ENCODE measurements at regions not wholly inside any gene's neighbourhood (a gene's known extent, or its start where the extent isn't known, plus 50 kb on each side); places are given as distances from the start of the nearest gene placed in this dataset.
"Not testable (repeated sequence)": the region's sequence is repeated elsewhere in the genome, so short reads cannot be mapped to it uniquely, and the experiment has no call there.

DNA sequence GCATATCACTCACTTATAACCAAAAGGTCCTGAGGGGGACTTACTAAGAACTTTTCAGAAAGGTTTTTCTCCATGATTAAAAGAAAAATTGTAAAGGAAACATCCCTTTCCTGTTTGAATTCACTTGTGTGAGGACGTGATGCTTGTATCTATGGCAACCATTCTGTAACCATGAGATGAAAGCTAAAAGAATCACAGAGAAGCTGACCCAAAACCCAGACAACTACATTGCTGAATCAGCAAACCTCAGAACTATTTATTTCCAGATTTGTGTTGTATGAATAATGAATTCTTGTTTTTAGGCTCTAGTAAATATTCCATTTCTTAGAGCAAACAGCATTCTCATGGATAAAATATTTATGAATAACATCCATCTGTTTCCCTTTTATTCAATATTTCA lies 91.2 kb downstream of the RCHY1 start:
- in situ Hi-C loops (cut with MboI; ENCODE audit: low pct_unique_long_range_greater_than_20kb, low sequenced_read_pairs), result no loop called here
- no peak for DNase-seq

DNA sequence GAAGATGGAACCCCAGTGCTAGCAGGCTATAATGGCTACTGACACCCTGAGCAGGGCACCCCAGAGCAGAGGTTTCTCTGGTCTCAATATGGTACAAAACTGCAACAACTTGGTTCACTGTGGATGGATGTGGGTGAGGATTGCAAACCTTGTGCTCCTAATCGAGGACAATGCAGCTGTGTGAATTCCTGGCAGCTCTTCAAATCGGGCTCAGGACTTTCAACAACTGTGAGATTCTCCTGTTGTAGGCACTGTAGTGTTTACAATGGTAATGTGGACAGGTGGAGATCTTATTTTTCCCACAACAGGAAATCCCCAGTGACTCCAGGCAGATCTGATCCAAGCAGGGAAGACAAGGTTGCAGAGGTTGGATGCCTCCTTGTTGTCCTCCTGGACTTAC lies 101.5 kb downstream of the RCHY1 start:
- in situ Hi-C loops (cut with MboI; ENCODE audit: low pct_unique_long_range_greater_than_20kb, low sequenced_read_pairs), result no loop called here
- DNase-seq, result no peak

DNA sequence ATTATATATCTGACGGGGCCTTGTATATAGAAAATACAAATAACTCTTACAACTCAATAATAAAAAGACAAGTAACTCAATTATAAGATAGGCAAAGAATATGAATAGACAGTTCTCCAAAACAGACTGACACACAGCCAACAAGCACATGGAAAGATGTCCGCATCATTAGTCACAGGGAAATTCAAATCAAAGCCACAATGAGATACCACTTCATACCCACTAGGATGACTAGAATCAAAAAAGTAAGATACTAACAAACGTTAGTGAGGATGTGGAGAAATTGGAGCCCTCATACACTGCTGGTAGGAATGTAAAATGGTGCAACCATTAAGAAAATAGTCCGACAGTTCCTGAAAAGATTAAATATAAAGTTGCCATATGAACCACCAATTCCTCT lies 115.7 kb downstream of the RCHY1 start:
- in situ Hi-C loops (cut with MboI; ENCODE audit: low pct_unique_long_range_greater_than_20kb, low sequenced_read_pairs), result no loop called here
- no peak for DNase-seq

DNA sequence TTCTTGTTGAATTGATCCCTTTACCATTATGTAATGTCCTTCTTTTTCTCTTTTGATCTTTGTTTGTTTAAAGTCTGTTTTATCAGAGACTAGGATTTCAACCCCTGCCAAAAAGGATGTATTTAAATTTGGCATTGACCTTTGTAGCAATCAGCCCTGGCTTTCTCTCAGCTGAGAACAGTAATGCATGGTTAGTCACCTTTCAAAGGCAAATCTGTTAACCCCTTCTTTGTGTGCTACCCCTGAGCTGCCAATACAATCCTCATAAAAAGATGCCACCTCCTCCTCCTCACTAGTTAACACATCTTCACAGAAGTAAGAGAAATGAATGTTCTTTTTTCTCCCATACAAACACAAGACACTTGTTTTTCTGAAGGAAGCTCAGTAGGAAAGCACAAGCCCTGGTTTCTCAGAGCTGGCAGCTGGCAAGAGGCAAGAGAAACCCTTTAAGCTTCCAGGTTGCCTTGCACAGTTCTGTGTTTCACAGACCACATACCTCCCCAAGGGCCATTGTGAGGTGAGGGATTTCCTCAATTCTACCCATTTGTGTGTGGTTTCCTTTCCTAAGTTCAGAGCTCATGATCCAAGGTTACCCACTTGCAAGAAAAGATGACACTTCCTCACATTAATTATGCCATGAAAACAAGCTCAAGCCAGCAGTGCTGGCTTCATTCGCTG lies 122.6 kb downstream of the RCHY1 start:
- in situ Hi-C loops (cut with MboI; ENCODE audit: low pct_unique_long_range_greater_than_20kb, low sequenced_read_pairs), result no loop called here
- no peak for DNase-seq

DNA sequence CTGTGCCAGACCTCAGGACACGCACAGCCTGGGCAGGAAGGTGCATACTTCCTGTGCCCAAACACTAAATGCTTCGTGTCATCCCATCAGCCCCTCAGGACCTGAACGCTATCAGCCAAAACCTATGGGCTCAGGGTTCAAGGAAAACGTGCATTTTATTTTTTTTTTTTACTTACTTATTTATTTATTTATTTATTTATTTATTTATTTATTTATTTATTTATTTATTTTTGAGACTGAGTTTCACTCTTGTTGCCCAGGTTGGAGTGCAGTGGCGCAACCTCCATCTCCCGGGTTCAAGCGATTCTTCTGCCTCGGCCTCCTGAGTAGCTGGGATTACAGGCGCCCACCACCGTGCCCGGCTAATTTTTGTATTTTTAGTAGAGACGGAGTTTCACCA lies 127.8 kb downstream of the RCHY1 start:
- in situ Hi-C loops (cut with MboI; ENCODE audit: low pct_unique_long_range_greater_than_20kb, low sequenced_read_pairs); DNase-seq: not testable (repeated sequence)

DNA sequence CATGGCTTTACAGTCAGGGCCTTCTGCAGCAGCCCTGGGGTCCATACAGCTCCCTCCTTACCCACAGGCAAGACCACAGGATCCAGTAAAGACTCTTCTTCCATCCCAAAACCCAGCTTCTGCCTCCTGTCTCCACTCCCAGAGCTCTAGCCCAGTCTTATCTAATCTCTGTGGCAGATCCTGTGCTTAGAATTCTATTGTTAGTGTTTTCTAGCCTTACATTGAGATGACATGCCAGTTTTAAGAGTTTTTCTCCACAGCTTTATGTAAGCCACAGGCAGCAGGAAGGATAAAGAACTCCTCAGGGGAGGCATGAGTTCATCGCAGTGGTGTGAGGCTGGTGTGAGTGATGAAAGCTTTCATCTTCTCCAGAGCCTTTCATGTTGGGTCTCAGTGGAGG lies 129.1 kb downstream of the RCHY1 start:
- in situ Hi-C loops (cut with MboI; ENCODE audit: low pct_unique_long_range_greater_than_20kb, low sequenced_read_pairs), result no loop called here
- DNase-seq, result no peak

DNA sequence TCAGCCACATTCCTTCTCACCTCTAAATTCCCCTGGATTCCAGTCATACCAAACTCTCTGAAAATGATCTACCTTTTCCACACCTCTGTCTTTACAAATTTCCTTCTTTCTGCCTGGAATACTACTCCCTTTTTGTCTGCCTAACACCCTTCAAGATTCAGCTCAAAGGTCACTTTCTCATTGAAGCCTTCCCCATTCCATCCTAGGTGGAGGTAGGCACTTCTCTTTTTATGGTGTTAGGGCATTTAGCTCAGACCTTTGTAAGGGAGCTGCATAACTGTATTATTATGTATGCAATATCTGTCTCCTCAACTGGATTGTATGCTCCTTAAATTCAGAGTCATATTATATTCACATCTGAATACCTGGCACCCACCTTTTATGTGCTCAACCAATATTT lies 137.7 kb downstream of the RCHY1 start:
- no peak for DNase-seq
- in situ Hi-C loops (cut with MboI; ENCODE audit: low pct_unique_long_range_greater_than_20kb, low sequenced_read_pairs), result no loop called here

DNA sequence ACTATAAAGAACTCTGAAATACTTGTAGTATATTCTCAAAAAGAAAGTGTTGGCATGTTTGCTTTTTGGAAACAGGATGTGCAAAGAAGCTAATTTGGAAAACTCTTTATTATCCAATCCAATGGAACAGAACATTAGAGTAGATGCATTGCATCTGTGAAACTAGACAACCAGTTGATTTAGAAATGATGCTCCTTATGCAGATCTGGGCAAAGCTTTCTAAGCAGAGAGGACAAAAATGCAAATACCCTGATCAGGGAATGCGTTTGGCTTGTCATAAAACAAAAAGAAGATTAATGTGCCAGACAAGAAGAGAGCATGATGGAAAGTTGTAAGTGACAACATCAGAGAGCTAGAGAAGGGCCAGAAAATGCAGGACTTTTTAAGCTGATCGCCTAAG lies 142.3 kb downstream of the RCHY1 start:
- no peak for DNase-seq
- in situ Hi-C loops (cut with MboI; ENCODE audit: low pct_unique_long_range_greater_than_20kb, low sequenced_read_pairs), result no loop called here

DNA sequence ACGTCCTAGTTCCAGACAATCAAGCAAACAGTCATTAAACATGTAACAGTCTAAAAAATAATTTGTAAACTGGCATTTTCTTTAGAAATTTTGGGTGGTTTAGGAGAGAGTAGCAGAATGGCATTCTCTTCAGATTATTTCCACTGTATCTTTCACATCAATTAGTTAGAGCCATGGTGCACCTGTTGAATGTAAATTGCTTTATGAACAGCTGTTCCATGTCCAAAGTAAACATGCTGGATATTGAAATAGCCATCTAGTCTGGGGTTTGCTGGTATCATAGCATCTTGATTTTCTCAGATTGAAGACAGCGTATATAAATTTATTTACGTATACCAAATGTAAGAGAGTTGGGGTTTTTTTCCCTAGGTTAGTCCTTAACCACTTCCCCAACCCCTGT lies 143.6 kb downstream of the RCHY1 start:
- in situ Hi-C loops (cut with MboI; ENCODE audit: low pct_unique_long_range_greater_than_20kb, low sequenced_read_pairs), result no loop called here
- DNase-seq, result no peak

DNA sequence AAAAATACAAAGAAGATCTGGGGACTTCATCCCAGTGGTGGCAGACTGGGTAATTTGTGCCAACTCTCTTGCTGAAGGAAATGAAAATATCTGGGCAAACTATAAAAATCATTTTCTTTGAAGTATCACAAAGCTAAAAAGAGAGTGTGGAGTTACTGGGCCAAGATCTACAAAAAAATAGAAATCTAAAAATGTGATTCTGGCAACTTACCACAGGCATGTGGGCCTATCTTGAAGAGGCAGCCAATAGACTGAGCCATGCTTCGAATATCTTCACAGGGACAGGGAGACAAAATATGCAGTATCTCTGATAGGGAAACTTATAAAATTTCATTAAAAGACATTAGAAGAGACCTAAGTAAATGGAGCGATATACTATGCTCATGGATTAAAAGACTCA lies 168.8 kb downstream of the RCHY1 start:
- DNase-seq, result no peak
- in situ Hi-C loops (cut with MboI; ENCODE audit: low pct_unique_long_range_greater_than_20kb, low sequenced_read_pairs), result no loop called here

DNA sequence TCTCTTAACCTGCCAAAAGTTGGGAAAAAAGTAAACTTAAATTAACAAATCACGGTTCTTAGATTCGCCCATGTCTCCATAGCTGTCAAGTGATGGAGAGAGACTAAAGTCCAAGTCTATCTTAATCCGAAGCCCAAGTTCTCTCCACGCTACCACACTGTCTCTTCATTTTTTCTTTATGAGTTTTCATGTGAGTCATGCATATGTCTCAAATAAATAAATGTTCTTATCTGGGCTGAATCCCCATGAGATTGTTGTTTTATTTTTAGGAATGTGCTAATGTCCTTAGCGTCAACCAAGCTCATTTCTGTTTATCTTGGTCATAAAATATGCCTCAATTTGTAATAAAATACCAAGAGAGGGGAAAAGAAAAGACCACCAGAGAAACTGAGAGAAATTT lies 169.3 kb downstream of the RCHY1 start:
- DNase-seq, result no peak
- in situ Hi-C loops (cut with MboI; ENCODE audit: low pct_unique_long_range_greater_than_20kb, low sequenced_read_pairs), result no loop called here

DNA sequence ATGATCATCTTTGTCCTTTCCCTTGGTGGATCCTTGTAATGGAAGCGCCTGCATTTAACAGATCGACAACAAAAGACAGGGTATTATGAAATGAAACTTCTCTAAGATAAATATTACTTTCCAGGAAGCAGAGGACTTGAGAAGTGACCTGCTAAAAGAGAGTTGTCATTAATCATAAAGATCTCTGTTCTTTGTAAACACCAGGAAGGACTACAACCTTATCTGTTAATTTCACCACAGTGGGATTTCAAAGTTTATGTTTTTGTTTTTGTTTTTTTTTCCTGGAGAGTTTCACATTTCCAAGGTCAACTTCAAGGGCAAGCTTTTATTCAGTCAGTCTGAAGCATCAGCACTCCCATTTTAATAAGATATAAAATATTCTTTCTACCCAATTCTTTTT lies 170.9 kb downstream of the RCHY1 start:
- in situ Hi-C loops (cut with MboI; ENCODE audit: low pct_unique_long_range_greater_than_20kb, low sequenced_read_pairs), result no loop called here
- DNase-seq, result no peak

DNA sequence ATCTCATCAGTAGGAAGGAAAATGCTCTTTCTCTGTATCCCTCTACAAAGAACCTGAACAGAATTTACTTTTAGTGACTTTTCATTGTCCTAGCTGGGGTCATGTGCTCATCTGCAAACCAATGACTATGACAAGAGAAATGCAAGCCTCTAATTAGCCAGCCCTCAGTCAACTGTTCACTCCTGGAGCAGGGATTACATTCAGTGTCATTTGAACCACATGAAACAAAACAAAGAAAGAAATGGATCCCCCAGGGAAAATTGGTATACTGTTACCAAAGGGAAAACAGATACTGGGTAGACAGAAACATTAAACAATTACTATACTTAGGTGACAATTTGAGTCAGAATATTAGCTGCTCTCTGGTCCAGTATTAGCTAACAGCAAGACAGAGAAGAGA lies 173.6 kb downstream of the RCHY1 start:
- in situ Hi-C loops (cut with MboI; ENCODE audit: low pct_unique_long_range_greater_than_20kb, low sequenced_read_pairs), result no loop called here

DNA sequence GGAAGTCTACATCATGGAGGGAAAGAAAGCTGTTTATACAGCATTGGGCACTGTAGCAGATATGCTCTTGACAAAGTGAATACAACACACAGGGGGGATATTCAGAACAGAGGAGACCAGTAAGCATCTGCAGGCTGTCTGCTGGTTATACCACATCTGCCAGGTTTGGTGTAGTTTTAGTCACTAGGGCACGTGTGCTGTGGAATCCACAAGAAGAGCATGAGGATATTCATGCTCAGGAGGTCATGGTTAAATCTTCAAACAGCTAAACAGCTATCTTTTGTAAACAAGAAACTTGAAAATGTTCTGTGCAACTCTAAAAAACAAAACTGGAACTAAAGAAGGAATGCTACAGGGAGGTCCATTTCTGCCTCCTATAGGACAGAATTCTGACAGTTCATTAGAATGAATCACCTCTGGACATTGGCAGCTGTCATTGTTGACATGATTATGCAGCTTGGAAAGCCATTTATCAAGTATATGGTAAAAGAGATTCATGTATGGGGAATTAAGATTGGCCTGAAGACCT lies 175.8 kb downstream of the RCHY1 start:
- no peak for DNase-seq
- in situ Hi-C loops (cut with MboI; ENCODE audit: low pct_unique_long_range_greater_than_20kb, low sequenced_read_pairs), result no loop called here

More for the DNA sequence above, 173.6 kb downstream of the RCHY1 start:
- DNase-seq, result no peak

DNA sequence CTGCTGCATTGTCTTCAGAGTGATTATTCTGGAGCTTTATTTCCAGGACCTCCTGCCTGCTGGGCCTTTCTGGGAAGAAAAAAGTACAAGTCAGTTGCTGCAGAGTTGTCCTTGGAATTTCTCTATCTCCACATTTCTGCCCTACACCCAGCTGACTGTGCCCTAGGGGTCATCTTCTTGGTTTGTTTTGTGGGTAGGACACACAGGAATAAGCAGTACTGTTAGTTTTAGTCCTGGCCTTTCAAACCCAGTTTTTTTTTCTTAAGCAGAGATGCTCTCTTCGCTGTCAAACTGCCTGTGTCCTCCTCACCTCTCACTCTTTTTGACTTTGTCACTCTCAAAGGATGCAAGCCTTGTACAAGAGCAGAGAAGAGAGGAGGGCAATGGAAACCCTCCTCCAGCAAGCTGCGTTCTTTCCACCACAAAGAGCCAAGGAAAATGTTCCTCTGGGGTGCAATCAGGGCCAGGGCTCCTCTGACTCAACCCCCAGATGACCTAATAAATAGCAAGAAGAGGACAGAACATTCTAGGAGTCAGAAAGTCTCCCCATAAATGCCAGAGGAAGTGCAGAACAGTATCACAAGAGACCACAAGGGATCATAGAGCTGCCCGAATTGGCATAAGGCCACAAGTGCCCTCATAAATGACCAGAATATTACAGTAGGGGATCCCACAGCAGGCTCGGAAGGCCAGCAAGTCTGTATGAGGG lies 186.2 kb downstream of the RCHY1 start:
- in situ Hi-C loops (cut with MboI; ENCODE audit: low pct_unique_long_range_greater_than_20kb, low sequenced_read_pairs), result no loop called here

DNA sequence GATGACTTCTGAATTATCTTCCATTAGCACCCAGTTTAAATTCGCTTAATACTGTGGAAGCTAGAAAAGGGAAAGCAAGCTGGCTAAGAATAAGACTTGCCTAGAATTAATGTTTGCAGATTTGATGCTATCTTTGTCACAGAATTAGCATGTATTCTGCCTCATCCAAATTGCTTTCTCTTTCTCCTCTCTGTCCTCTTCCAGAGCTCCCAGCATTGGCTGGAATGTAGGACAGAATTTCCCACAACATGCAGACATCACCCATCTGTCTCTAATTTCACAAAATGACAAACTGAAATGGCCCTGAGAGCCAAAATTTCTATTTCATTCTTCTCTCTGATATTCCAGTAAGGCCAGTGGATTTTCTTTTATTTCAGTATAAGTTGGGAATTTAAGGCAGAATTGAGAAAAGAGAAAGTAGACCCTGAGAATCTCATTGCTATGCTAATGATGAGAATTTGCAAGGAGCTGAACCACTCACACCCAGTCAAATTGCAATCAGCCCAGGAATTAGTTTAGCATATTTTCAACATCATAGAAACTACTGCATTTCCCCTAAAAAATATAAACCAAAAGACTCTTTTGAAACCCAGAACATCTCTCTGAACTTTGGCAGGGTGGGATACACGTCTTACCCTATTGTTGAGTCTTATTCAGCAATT lies 188.8 kb downstream of the RCHY1 start:
- in situ Hi-C loops (cut with MboI; ENCODE audit: low pct_unique_long_range_greater_than_20kb, low sequenced_read_pairs), result no loop called here
- no peak for DNase-seq

More for the DNA sequence above, 186.2 kb downstream of the RCHY1 start:
- DNase-seq, result no peak

DNA sequence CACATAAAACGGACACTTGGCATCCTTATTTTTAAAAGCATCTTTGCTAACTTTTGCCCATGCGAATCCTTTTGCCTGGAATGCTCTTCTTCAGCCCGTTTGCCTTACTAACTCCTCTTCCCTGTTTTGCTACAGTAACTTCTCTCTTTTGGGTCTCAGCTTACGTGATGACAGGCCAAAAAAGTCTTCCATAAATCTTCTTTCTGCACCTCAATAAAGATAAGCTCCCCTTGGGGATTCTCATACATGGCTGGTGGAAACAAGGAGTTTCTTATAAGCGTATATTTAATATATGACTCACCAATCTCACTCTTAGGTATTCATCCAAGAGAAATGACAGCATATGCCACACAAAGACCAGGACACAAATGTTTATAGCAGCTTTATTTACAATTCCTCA lies 192.7 kb downstream of the RCHY1 start:
- in situ Hi-C loops (cut with MboI; ENCODE audit: low pct_unique_long_range_greater_than_20kb, low sequenced_read_pairs), result no loop called here
- DNase-seq, result no peak

DNA sequence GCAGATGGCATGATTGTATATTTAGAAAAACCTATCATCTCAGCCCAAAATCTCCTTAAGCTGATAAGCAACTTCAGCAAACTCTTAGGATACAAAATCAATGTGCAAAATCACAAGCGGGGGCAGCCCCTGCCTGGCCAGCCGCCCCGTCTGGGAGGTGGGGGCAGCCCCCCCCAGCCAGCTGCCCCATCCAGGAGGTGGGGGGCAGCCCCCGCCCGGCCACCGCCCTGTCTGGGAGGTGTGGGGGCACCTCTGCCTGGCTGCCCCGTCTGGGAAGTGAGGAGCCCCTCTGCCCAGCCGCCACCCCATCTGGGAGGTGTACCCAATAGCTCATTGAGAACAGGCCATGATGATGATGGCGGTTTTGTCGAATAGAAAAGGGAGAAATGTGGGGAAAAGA lies 196.6 kb downstream of the RCHY1 start:
- DNase-seq; in situ Hi-C loops (cut with MboI; ENCODE audit: low pct_unique_long_range_greater_than_20kb, low sequenced_read_pairs): not testable (repeated sequence)

DNA sequence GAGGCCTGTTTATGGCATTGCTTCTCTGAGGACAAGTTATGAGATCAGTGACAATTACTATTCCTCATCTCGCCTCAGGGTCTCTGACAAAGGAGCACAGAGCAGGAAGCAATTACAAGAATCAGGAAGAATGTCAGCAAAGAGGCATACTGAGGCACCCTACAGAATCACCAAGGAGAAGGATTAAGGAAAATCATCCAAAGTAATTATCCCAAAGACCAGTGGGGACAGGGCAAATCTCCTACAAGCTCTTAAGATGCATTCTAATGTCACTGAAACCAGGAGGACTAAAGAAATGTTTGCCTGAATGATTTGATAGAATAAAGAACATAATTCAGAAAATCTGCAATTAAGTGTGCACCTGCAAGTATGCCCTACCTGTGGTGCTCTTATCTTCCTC lies 206.2 kb downstream of the RCHY1 start:
- in situ Hi-C loops (cut with MboI; ENCODE audit: low pct_unique_long_range_greater_than_20kb, low sequenced_read_pairs), result no loop called here
- no peak for DNase-seq

DNA sequence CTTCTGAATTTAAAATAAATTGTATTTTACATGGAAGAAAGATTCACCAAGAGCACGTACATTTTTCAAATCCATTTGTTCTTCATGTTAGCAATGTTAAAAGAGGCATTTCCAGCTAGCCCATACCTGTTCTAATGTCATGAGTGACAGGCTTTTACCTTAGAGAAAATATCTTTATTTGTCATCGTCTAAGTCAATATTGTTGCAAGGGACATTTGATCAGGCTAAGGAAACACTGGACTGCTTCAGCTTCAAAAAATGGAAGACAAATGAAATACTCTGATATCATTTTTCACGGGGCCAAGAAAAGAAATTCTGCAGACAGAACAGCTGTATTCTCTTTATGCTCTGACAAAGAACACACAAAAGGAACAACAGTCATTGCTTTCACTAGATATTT lies 207.7 kb downstream of the RCHY1 start:
- in situ Hi-C loops (cut with MboI; ENCODE audit: low pct_unique_long_range_greater_than_20kb, low sequenced_read_pairs), result no loop called here
- DNase-seq, result no peak
